HK-2 (cell line): ENCODE measurements at regions not wholly inside any gene's neighbourhood (a gene's known extent, or its start where the extent isn't known, plus 50 kb on each side); places are given as distances from the start of the nearest gene placed in this dataset.
"Not testable (repeated sequence)": the region's sequence is repeated elsewhere in the genome, so short reads cannot be mapped to it uniquely, and the experiment has no call there.

Experiments
- DNase-seq: peaks from one replicate; pipeline ENCODE4 v3.0.0-alpha.2; 2018; ENCODE audit not compliant: unreplicated experiment

GRCh38 chr7:20839196-20839735 is 52.6 kb upstream of the SP8 start:
- DNase-seq, result no peak

GRCh38 chr7:20839987-20840386 is 53.3 kb upstream of the SP8 start:
- no peak for DNase-seq

DNA sequence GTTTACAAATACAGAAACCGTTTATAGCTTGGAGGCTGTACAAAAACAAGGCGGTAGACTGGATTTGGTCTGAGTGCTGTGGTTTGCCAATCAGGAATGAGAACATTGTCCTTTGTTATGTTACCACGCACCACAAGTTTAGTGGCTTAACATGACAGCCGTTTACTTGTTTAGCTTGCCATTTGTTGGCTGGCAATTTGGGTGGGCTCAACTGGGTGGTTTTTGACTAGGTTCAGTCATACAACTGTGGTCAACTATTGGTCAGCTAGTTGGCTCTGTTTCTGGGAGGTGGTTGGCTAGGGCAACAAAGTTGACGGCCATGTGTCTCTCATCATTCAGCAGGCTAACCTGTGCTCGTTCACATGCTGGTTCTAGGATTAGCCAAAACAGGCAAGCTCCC is 60.1 kb upstream of the SP8 start:
- no peak for DNase-seq

DNA sequence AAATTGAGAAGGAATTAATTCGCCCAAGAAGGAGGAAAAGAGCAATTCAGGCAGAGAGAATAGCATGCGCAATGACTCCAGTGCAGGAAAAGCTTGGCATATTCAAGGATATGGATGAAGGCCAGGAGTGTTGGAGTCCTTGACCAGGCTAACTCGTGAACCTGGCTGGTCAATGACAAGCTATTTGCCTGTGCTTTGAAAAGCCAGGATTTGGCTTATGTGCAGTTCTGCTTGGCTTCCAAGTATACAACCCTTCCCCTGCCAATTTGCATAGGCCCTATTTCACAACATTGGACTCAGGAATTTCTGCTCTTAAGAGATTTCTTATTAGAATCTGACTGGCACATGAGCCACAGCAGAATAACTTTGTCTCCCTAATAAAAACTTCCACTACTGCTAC is 72.3 kb upstream of the SP8 start:
- DNase-seq, result no peak

DNA sequence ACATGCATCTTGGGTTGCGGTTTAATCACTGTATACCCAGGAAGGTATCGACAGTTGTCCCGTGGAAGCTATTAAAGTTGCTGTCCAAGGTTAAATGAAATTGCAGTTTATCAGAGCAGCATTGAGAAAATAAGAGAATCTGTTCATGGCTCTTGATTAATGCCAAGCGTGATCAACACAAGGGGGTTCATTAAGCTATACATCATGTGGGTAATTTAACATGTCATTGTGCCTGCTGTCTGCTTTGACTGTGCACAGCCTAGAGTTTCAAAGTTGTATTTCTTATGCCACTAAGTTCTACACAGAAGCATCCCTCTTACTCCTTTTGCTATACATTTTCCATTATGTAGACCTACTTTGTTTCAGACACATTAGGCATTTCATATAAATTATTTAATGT is 74.8 kb upstream of the SP8 start:
- no peak for DNase-seq

DNA sequence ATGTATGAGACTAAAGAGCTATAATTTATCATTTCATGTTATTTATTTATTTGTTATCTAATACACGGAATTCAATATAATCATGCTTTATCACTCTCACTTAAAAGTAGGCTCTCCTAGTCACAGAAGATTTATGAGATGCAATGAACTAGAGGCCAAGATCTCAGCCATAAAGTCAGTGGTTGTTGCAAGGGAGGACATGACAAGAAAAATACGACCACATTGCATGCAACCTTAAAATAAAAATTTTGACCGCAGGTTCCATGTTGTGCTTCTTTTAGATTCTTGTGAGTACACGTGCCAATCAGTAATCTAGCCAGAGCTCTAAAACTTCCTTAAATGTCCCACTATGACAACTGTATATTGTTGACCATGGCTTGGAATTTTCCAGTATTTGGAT is 75.9 kb upstream of the SP8 start:
- DNase-seq, result no peak

DNA sequence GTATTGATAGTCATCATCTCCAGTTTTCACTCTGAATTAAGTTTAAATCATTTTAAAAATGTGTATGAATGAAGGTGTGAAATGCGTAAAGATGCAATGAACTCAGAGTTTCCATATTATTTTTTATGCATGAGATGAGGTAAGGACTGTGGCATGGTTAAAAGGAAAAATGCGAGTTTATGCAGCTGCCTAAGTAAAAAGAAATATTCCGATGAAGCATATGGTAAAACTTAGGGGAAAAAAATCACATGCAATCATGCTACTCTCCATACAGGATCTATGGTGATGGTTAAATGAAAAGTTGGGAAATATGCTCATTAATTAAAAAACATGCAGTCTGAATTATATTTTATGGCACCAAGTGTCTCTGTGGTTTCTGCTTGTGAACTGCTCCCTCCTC is 77.5 kb upstream of the SP8 start:
- DNase-seq, result no peak

DNA sequence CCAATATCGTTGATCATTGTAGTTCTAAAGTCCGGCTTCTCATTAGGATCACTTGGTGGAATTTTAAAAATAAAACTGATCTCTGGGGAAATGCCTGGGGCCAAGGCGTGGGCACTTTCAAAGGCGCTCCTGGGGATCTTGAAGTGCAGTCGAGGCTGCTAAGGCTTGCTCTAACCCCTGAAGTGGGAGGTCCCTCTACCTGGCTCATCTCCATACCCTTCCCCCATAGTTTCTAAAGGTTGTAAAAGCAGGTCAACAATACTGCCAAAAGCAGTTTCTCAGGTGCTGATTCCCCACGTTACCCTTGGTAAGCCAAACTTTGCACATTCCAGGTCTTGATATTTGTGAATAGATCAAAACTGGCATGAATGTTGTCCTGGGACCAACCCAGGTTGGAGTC is 79.0 kb upstream of the SP8 start:
- DNase-seq, result no peak

GRCh38 chr7:20870977-20871376 is 84.3 kb upstream of the SP8 start:
- no peak for DNase-seq

DNA sequence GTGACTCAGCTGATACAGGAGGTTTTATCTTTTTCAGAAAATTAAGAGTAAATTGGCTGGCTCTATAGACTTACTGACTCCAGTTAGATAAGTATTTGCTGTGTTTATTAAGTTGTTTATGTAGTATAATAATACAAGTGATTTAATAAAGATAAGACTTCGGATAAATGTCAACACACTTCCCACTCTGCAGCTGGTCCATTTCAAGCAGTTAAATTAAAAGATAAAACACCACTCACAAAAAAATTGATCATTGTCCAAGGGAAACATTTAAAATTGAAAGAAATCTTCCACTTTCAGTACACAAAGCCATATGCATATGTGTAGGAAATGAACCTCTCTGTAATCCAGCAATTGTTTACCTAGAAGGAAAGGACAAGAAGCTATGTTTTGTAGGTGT is 106.1 kb upstream of the SP8 start:
- DNase-seq, result no peak

GRCh38 chr7:20894806-20895205 is 108.1 kb upstream of the SP8 start:
- DNase-seq, result no peak

- DNase-seq, result no peak
Measured at GRCh38 chr7:20895563-20895962, 108.9 kb upstream of the SP8 start.

- no peak for DNase-seq
Measured at GRCh38 chr7:20896996-20897395, 110.3 kb upstream of the SP8 start.

- DNase-seq, result no peak
Measured at GRCh38 chr7:20906801-20907453, 120.2 kb upstream of the SP8 start.

DNA sequence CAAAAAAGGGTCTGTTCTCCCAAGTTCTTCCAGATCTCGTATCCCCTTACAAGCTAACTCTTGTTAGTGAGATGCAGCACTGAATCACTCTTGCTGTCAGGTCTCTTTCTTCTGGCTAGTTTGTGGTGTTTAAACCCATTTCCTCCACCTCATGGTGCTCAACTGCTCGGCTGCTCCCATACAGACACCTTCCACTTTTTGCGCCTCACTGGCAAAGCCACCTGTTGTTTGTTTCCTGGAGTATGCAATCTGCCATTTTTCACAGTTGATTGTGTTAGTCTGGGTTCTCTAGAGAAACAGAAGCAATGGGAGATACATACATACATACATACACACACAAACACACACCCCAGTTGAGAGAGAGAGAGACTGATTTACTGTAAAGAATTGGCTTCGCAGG is 124.4 kb upstream of the SP8 start:
- DNase-seq, result no peak

DNA sequence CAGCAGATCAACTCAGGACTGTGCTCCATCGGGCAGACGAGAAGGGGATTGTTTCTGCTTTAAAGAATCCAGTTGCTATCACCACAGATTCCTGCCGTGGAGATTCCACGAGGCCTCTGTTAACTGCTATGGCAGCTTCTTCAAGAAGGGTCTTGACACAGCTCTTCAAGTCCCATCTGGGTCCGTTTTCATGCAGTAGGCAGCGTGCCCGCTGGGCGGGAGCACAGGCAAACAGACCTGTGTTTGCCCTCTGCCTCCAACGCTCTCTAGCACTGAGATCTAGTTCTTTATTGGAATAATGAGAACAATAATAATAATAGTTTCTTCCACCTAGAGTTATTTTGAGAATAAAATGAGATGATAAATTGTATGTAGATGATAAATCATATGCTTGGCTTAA is 127.2 kb upstream of the SP8 start:
- DNase-seq, result no peak

- DNase-seq, result no peak
Measured at GRCh38 chr7:20916311-20916710, 129.6 kb upstream of the SP8 start.

- no peak for DNase-seq
Measured at GRCh38 chr7:20917603-20918002, 130.9 kb upstream of the SP8 start.

GRCh38 chr7:20918156-20918555 is 131.5 kb upstream of the SP8 start:
- DNase-seq, result no peak

- DNase-seq, result not testable (repeated sequence)
Measured at GRCh38 chr7:20927178-20927577, 140.5 kb upstream of the SP8 start.

DNA sequence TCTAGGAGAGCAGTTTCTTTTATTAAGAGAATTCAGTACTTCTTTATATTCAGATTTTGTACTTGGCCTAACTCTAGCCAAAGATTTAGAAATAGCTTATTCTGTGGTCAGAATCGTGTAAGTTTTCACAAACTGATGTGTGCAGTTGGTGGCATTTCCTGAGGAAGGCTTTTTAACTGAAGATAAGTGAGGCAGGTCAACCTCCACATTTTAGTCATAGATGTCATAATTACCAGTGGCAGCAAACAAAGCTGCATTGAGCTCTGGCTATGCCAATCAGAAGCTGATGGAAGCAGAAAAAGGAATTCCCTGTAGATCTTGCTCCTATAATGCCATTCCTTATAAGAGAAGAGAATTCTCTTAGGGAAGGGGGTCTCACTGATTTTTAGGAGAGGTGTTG is 141.3 kb upstream of the SP8 start:
- no peak for DNase-seq

DNA sequence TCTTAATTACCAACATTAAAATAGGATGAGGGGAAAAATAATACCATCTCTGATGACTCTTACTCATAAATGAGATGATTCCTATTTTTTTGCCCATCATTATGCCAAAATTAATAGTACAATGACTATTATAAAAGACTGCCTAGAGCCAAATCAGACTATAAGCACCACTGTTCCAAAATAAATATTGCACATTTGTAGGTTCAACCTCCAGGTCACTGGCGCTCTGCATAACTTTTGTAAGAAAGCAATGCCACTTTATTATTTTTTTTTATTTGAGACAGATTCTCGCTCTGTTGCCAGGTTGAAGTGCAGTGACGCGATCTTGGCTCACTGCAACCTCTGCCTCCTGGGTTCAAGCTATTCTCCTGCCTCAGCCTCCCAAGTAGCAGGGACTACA is 142.5 kb upstream of the SP8 start:
- DNase-seq, result no peak

DNA sequence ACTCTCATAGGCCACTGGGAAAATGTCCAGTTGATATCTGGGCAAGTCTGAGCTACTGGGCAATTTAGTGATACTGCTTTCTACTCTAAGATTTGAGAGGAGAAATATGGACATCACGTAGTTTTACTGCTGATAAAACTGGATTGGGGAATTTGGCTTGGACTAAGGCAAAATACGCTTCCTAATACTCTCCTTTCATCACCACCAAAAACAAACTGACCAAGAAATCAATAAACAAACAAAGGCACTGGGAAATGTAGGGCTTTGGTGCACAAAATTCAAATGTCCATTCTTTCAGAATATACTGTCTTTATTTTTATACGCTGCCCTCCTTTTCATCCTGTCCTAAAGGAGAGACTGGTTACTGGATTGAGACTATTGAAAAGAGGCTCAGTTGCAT is 145.1 kb upstream of the SP8 start:
- no peak for DNase-seq

DNA sequence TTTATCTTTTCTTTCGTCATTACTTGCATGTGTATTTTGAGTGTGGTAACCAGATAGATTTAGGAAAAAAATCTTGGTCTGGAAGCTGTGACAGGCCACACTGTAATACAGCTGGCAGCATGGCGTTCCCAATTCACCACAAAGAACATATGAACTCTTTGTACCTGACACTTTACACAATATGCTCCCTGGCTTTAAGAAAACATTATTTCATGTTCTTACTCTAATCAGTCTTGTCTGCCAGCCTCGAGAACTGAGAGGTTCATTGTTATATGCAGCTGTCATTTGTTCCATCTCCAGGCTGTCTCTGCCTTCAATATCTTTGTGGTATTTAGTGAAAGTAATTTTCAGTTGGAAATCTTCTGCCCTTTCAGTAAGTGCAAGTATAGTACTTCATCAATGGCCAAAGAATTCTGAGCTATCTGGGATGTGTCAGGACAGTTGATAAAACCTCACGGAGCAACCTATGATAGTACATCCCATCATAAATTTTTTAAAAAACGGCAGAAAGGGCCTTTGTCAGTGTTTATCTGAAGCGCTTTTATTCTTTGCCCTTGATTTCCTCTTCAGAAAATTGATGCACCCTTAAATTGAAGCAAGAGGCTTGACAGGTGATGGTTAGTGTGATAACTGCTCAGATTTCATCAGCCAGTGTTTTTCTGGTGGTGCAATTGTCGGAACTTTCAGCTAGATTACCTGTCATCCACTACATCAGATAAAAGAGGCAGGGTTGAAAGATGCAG is 146.3 kb upstream of the SP8 start:
- no peak for DNase-seq
